ENCODE measurements at regions not wholly inside any gene's neighbourhood (a gene's known extent, or its start where the extent isn't known, plus 50 kb on each side); places are given as distances from the start of the nearest gene placed in this dataset.

GRCh38 chrX:39039890-39040289 lies 238.6 kb downstream of the MID1IP1 start:
- Histone ChIP-seq H3K27me3 (replicated peaks; ENCODE audit: control insufficient read depth, insufficient read depth, low read length) (no peaks in the 10 kb centered on the region), H3K4me1 (peaks cover 7% of the 10 kb centered on the region; the same call in 1 of the 2 replicates), H3K9me3 (no peaks in the 10 kb centered on the region), H3K36me3 (ENCODE audit: control insufficient read depth, insufficient read depth, low read length) (no peaks in the 10 kb centered on the region), H3K4me3 (ENCODE audit: low read depth, low read length) (no peak overlapping the region)
- H3K27ac Mint-ChIP-seq (ENCODE audit: unreplicated experiment): no peak overlapping the region
- intact Hi-C loops (cut with micrococcal nuclease; ENCODE audit: unreplicated experiment): no loop called here
- H3K4me3 Mint-ChIP-seq (ENCODE audit: unreplicated experiment): no peak overlapping the region
- no peak for DNase-seq
- no peaks in the 10 kb centered on the region for H3K36me3 Mint-ChIP-seq (ENCODE audit: insufficient read depth, unreplicated experiment)
- H3K27me3 Mint-ChIP-seq (ENCODE audit: insufficient read depth, unreplicated experiment): no peaks in the 10 kb centered on the region
- CTCF ChIA-PET: no interaction called here
- BruUV-seq (replicated peaks): no TSS peak
- peaks cover 6% of the 10 kb centered on the region for H3K9me3 Mint-ChIP-seq (ENCODE audit: unreplicated experiment)
- TF ChIP-seq, protein P1, sequence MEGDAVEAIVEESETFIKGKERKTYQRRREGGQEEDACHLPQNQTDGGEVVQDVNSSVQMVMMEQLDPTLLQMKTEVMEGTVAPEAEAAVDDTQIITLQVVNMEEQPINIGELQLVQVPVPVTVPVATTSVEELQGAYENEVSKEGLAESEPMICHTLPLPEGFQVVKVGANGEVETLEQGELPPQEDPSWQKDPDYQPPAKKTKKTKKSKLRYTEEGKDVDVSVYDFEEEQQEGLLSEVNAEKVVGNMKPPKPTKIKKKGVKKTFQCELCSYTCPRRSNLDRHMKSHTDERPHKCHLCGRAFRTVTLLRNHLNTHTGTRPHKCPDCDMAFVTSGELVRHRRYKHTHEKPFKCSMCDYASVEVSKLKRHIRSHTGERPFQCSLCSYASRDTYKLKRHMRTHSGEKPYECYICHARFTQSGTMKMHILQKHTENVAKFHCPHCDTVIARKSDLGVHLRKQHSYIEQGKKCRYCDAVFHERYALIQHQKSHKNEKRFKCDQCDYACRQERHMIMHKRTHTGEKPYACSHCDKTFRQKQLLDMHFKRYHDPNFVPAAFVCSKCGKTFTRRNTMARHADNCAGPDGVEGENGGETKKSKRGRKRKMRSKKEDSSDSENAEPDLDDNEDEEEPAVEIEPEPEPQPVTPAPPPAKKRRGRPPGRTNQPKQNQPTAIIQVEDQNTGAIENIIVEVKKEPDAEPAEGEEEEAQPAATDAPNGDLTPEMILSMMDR (IDR thresholded peaks at IDR 0.05; ENCODE audit: insufficient read depth in 1 of 2, low read depth in 1 of 2, low read length in 1 of 2, severe bottlenecking in 1 of 2, unreplicated experiment in 1 of 2): no peak
- H3K4me1 Mint-ChIP-seq (ENCODE audit: low read depth, unreplicated experiment): no peaks in the 10 kb centered on the region
- POLR2A ChIA-PET: no interaction called here

DNA sequence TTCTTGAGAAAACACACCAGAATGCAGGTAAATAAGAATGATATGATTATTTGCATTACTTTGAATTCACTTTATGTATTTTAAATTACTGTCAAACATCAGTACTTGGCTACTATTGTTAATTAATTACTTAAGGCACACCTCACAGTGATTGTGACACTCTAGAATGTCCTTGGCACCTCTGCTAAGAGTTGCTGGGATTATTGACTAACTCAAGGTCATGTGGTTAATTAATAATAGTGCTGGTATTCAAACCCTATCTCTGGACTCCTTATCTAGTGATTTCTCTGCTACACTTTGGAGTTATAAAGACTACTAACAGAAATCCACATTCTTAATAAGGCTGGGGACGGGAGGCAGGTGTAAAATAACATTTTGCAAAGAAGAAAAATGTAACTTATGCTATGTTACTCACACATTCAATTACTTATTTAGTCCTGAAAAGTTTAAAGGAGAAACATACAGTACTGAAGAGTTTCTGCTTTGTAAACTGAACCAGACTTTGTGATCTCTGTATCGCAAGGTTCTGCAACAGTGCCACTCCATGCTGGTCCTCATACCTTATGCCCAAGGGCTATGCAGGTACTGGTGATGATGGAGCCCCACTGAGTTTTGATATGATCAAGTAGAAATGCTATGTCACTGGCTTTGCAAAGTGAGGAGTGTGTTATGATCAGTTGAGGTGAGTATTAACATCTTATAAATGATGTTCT lies 242.7 kb downstream of the MID1IP1 start:
- BruUV-seq (replicated peaks): no TSS peak
- Histone ChIP-seq H3K27me3 (replicated peaks; ENCODE audit: control insufficient read depth, insufficient read depth, low read length) (no peaks in the 10 kb centered on the region), H3K9me3 (no peaks in the 10 kb centered on the region), H3K4me1 (peaks cover 7% of the 10 kb centered on the region; the same call in 1 of the 2 replicates), H3K36me3 (ENCODE audit: control insufficient read depth, insufficient read depth, low read length) (no peaks in the 10 kb centered on the region), H3K4me3 (ENCODE audit: low read depth, low read length) (no peak overlapping the region)
- intact Hi-C loops (cut with micrococcal nuclease; ENCODE audit: unreplicated experiment): loop anchor here (1.0 kb wide), 1 partner anchor 27 kb away; no protein-coding TSS in a partner anchor
- no peaks in the 10 kb centered on the region for H3K9me3 Mint-ChIP-seq (ENCODE audit: unreplicated experiment)
- ChIA-PET POLR2A (no interaction called here), CTCF (no interaction called here)
- no peaks in the 10 kb centered on the region for H3K4me1 Mint-ChIP-seq (ENCODE audit: low read depth, unreplicated experiment)
- H3K27ac Mint-ChIP-seq (ENCODE audit: unreplicated experiment): no peak overlapping the region
- TF ChIP-seq, protein P1 (IDR thresholded peaks at IDR 0.05; ENCODE audit: insufficient read depth in 1 of 2, low read depth in 1 of 2, low read length in 1 of 2, severe bottlenecking in 1 of 2, unreplicated experiment in 1 of 2): no peak
- H3K36me3 Mint-ChIP-seq (ENCODE audit: insufficient read depth, unreplicated experiment): no peaks in the 10 kb centered on the region
- DNase-seq: no peak
- H3K4me3 Mint-ChIP-seq (ENCODE audit: unreplicated experiment): no peak overlapping the region
- no peaks in the 10 kb centered on the region for H3K27me3 Mint-ChIP-seq (ENCODE audit: insufficient read depth, unreplicated experiment)

DNA sequence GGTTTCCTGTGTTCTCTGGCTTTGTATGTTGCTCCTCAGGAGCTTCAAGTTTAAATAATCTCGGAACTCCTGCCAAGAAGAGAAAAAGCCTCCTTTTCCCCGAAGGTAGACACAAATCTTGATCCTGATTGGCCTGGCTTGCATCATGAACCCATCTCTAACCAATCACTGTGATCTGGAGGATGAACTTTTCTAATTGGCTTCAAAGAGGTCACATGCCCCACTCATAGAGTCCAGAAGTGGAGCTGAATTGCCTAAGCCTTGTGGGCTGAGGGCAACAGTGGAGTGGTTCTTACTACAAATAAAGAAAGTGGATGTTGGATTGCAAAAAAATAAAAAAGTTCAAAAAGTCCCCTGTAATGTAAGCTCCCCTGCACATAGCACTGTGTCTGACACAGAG lies 245.9 kb downstream of the MID1IP1 start:
- Mint-ChIP-seq H3K36me3 (ENCODE audit: insufficient read depth, unreplicated experiment) (no peaks in the 10 kb centered on the region), H3K27me3 (ENCODE audit: insufficient read depth, unreplicated experiment) (no peaks in the 10 kb centered on the region)

More for the DNA sequence above, 245.9 kb downstream of the MID1IP1 start:
- no peak overlapping the region for H3K4me3 ChIP-seq (ENCODE audit: low read depth, low read length)
- intact Hi-C loops (cut with micrococcal nuclease; ENCODE audit: unreplicated experiment): no loop called here
- H3K4me1 ChIP-seq: peaks cover 7% of the 10 kb centered on the region; the same call in 1 of the 2 replicates
- CTCF ChIA-PET: no interaction called here
- Mint-ChIP-seq H3K27ac (ENCODE audit: unreplicated experiment) (no peak overlapping the region), H3K4me3 (ENCODE audit: unreplicated experiment) (no peak overlapping the region), H3K9me3 (ENCODE audit: unreplicated experiment) (no peaks in the 10 kb centered on the region), H3K4me1 (ENCODE audit: low read depth, unreplicated experiment) (no peaks in the 10 kb centered on the region)
- no TSS peak for BruUV-seq (replicated peaks)
- TF ChIP-seq, protein P1 (IDR thresholded peaks at IDR 0.05; ENCODE audit: insufficient read depth in 1 of 2, low read depth in 1 of 2, low read length in 1 of 2, severe bottlenecking in 1 of 2, unreplicated experiment in 1 of 2): no peak
- H3K9me3 ChIP-seq: no peaks in the 10 kb centered on the region
- H3K27me3 ChIP-seq (replicated peaks; ENCODE audit: control insufficient read depth, insufficient read depth, low read length): no peaks in the 10 kb centered on the region
- POLR2A ChIA-PET: no interaction called here
- no peak for DNase-seq
- no peaks in the 10 kb centered on the region for H3K36me3 ChIP-seq (ENCODE audit: control insufficient read depth, insufficient read depth, low read length)

Data from Caco-2 (cell line).